ENCODE measurements at regions not wholly inside any gene's neighbourhood (a gene's known extent, or its start where the extent isn't known, plus 50 kb on each side); places are given as distances from the start of the nearest gene placed in this dataset.

DNA sequence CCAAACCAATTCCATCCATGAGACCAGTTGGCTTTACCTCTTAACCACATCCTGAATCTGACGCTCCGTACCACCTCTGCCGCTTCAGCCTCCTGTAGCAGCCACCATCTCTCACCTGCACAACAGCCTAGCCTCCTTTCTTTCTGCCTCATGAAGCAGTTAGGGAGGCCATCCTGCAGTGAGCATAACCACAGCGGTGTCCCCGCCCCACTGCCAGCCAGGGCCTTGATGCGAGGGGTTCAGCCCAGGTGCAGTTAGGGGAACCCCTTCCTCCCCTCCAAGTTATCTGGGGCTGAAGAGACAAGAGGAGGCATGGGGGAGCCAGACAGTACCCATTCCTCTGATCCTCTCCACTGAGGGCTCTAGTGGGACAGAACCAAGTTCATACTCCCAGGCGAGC is 167.0 kb downstream of the C5orf15 start:
- DNase-seq (ENCODE audit: low read depth in 2 of 2, low spot score in 1 of 2) = no peak

DNA sequence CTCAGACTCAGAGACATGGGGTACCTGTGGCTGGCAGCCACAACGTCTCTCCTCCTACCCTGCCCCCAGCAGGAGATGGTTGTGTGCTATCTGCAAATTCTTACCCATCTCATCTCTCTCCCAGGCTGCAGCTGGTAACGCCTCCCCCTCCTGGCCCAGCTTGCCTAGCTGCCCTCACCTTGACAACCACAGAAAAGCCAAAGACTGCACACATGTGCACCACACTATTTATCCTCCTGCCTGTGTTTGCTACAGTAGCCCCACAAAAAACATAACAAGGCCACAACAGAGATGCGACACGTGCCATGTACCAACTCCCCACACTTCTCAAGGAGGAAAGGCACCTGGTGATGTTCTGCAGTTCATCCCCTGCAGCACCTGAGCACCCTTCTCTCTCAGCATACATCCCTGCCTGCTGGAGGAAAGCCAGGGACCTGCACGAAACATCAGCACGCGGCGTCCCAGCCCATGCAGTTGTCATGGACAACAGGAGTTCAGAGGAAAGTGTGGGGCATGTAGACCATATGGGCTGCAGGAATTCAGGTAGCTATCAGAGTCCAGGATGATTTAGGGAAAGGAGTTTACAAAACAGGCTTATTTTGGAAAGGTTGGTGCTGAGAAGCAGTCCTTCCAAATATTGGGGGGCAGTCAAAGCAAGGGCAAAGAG is 168.7 kb downstream of the C5orf15 start:
- no peak for DNase-seq (ENCODE audit: low read depth in 2 of 2, low spot score in 1 of 2)

DNA sequence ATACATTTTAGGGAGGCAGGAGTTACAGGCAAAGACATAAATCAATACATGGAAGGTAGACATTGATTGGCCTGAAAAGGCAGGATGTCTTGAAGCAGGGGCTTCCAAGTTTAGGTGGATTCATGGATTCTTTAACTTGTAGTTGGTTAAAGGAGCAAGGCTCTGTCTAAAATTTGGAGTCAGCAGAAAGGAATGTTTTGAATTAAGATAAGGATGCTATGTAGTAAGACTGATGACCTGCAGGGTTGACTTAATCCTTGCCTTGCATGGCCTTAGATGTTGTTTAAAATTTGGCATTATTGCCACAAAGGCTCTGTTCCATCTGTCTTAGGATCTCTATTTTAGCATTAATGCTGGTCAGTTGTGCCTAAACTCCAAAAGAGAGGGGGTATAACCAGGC is 171.3 kb downstream of the C5orf15 start:
- DNase-seq (ENCODE audit: low read depth in 2 of 2, low spot score in 1 of 2) = no peak

DNA sequence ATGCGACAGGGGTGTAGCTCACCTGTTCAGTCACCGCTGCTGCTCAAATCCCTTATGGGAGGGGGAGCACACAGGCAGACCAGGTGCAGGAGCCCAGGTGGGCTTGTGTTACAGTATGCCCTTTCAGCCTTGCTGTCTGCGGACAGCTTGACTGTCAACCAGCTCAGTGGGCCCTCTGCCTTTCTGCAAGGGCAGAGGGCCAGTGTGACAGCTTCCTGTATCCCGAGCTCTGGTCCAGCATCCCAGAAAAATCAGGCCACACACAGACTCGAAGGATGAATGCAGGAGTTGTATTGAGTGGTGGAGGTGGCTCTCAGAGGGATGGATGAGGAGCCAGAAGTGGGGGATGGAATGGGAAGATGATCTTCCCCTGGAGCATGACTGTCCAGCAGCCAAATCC is 172.2 kb downstream of the C5orf15 start:
- no peak for DNase-seq (ENCODE audit: low read depth in 2 of 2, low spot score in 1 of 2)

DNA sequence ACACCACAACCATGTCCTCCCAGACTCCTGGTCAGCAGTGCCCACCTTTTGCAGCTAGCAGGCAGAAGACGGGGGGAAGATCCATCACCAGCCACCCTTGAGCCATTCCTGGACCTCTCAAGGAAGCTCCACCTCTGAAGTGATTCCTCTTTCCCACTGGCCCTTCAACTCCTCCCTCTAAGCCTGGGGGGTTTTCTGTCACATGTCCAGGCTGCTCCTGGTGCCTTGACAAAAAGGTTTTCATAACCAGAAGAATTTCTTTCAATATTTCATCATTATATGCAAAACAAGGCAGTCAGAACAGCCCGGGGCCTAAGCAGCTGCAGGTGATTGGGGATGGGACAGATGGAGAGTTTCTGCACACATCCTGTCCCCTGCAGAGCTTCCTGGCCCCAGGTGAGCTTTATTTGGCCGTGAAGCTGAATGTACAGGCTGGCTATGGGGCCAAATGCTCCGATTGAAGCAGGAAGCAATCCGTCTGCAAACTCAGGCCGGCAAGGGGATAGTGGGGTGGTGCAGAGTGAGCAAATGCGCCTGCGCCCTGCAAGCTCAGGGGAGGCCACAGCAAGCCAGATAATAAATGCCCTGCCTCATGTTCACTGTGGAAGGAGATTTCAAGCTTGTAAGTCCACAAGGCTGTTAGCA is 173.5 kb downstream of the C5orf15 start:
- no peak for DNase-seq (ENCODE audit: low read depth in 2 of 2, low spot score in 1 of 2)

DNA sequence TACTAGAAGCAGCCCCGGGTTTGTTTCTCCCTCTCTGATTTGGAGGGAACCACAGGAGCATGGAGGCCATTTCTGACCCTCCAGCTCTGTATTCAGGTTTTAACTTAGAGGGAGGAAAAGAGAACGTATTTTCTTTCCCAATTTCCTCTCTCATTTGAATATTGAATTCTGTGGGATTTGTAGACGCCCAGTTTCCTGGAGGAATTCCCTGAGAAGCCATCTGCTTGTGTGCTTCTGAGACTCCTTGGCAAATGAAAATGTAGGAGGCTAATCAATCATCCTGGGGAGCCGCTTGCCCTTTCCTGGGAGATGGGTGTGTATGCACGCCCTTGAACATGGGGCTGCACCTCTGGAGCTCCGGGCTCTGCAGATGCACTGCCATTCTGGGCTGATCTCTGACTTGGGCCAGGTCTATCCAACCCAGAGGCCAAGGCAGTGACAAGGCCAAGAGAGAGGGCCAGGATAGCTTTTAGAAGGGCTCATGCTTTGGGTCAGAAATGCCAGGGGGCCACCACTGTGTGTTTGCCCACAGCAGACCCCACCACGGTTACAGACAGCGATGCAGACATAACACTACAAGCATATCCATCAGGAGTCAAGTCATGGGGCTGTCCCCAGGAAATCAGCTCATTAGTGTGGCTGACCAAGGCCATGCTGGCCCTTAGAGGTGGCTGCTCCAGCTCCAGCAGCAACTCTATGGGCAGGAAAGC is 174.5 kb downstream of the C5orf15 start:
- DNase-seq (ENCODE audit: low read depth in 2 of 2, low spot score in 1 of 2) = no peak

DNA sequence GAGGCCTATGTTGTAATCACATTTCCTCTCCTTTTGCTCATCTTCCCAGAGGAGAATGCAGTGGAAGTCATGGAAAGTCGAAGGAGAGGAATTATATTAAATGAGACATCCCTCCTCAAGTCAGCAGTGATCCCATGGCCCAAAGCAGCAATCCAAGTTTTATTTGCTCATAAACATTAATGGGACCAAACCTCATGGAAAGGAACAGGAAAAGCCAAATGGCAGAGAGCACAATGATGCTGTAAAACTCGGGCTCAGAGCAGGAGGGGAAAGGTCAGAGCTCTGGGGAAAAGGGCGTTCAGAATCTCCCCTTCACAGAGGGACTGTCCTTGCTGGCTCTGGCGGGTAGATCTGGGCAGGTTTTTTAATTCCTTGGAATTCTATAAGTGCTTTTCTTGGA is 175.8 kb downstream of the C5orf15 start:
- DNase-seq (ENCODE audit: low read depth in 2 of 2, low spot score in 1 of 2) = no peak

DNA sequence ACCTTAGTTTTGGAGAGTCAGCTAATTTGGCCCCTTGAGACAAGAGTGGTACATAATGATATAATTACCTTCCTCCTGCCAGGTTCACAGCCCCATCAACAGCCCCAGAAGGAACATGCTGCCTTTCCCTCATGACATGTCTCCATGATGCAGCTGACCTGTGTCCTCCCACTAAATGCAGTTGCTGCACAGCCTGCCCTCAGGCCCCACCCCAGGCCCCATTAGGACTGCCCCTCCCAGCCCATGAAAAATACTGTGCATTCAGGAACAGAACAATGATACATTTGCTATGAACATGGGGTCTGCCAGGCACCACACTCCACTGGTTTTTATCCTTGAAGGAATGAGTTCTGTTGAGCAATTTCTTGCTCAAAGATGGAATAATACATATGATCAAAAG is 176.4 kb downstream of the C5orf15 start:
- no peak for DNase-seq (ENCODE audit: low read depth in 2 of 2, low spot score in 1 of 2)

DNA sequence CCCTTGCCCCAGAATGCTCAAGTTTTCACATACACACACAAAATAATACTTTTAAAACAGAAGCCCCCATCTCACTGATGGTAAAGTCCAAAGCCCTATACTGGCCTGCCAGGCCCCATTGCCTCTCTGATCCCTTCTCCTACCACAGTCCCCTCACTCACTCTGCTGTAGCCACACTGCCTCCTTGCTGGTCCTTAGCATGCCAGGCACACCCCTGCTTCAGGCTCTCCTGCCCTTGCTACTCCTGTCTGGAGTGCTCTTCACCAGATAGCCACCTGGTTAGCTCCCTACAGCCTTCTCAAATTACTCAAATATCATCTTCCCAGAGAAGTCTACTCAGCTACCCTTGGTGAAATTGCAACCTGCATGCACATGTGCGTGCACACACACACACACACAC is 177.5 kb downstream of the C5orf15 start:
- no peak for DNase-seq (ENCODE audit: low read depth in 2 of 2, low spot score in 1 of 2)

DNA sequence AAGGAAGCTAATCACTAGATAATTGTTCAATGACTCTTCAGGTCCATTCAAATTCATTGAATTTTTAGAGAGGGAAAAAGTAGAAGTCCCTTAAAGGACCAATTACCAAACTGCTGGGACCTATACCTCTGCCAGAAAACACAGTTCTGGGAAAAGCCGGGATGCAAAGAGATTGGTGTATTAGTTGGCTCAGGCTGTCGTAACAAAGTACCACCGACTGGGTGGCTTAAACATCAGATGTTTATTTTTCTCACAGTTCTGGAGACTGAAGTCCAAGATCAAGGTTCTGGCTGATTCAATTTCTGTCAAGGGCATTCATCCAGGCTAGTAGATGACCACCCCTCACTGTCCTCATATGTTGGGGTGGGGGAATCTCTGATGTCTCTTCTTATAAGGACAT is 177.1 kb upstream of the FSTL4 start:
- no peak for DNase-seq (ENCODE audit: low read depth in 2 of 2, low spot score in 1 of 2)

DNA sequence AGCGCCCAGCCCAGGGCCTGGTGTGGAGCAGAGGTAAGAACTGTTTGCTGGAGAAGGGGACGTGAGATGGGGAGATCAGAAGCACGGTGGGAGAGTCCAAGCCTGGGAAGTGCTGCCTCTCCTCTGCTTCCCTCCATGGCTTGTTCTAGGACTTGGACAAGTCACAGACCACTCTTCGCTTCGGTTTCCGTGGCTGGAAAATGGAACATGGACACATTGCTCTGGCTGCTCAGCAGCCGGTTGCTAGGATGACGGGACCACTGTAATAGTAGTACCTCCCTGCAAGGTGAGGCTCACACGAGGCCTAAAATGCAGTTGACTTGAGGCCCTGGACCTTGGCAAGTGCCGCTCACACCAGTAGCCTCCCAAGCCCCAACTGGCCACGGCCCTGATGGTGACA is 175.8 kb upstream of the FSTL4 start:
- DNase-seq (ENCODE audit: low read depth in 2 of 2, low spot score in 1 of 2) = no peak

DNA sequence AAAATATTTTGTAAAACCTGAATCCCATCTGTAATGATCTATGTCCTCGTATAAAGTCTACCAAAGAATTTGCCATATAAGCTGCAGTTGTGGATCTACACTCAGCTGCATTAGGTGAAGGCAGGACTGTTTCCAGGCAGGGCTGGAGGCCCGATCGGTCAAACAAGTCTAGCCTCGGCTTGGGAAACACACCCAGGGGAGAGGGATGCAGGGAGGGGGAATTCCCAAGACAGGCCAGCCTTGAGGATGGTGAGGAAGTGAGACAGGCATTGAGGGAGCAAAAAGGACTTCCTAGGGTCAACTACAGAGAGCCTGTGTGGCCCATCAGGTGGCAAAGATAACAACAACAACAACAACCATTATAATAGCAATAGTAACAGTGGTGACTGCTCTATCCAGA is 174.1 kb upstream of the FSTL4 start:
- DNase-seq (ENCODE audit: low read depth in 2 of 2, low spot score in 1 of 2) = no peak

DNA sequence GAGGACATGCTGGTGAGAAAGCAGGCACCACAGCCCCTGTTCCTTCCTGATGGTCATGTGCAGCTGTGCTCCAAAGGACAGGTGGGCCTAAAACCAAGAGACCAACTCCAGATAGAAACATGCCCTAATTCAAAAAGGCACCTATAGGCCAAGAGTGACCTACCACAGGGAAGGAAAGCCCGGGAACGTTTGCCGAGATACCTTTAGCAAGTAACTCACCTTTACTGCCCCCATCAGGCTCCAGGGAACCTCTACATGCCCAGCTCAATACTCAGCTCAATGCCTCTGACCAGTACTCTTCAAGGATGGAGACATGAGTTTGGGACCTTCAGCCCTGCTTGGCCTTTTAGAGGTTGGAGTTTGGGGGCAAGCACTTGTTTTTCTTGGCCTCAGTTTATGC is 172.8 kb upstream of the FSTL4 start:
- no peak for DNase-seq (ENCODE audit: low read depth in 2 of 2, low spot score in 1 of 2)

DNA sequence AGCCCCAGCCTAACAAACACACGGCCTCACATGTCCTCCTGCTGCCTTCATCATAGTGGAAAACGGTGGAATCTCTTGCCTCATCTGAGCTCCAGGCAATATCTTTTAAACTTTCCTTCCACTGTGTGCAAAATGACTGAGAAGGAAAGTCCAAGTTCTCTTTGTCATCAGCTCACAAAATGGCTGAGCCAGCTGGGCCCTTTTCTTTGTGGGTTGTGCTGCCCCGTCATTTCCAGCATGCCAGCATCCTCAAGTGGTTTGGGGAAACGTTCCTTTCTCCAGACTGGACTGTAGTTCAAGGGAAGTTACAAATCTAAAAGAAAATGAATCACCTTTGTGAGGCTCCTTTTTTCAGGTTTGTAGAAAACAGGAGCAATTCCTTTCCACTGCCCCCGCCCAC is 171.1 kb upstream of the FSTL4 start:
- DNase-seq (ENCODE audit: low read depth in 2 of 2, low spot score in 1 of 2) = no peak

DNA sequence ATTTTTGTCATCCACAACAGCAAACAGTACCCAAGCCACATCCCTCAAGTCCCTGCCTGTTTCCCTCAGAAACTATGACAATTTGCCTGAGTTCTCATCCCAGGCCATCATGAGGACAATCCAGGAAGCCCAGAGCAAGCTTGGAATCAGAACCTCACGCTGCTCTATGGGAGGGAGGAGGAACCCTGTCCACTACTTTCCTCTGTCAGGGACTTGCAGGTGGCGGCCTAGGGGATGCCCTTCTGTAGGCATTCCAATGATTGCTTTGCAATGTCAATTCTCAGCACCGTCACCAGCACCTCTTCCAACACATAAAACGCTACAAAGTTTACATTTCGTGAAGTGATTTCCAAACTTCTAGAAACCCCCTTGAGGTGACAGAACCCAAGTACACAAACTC is 170.4 kb upstream of the FSTL4 start:
- DNase-seq (ENCODE audit: low read depth in 2 of 2, low spot score in 1 of 2) = no peak

DNA sequence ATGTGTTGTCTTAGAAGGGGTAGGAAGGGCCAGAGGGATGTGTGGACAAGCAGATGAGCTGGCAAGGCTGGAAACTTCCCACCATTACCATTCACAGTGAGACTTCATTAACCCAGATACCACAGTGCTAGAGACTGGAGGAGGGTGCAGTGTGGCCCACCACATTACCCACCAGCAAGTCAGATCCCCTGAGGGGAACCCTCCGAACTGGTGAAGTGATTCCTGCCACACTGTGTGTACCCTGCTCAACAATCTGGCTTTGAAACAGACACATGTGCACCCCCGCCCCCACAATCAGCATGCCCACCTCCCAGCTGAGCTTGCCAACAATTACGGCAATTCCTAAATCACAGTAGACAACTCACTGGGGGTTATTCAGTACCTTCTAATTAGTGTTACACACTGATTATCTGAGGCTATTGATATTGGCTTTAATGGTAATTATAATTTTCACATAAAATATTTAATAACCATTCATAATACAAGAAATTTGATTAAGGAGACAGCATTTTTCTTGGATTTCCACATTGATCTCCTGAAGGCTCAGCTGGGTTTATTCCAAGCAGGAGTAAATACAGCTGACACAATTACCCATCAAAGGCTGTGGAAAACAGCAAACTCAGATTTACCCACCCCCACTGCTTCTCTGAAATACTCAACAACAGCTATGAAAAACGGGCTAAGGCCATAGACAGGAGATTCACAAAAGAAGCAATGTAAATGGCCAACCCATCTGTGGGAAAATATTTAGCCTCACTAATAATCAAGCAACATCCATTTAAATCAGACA is 169.3 kb upstream of the FSTL4 start:
- no peak for DNase-seq (ENCODE audit: low read depth in 2 of 2, low spot score in 1 of 2)

DNA sequence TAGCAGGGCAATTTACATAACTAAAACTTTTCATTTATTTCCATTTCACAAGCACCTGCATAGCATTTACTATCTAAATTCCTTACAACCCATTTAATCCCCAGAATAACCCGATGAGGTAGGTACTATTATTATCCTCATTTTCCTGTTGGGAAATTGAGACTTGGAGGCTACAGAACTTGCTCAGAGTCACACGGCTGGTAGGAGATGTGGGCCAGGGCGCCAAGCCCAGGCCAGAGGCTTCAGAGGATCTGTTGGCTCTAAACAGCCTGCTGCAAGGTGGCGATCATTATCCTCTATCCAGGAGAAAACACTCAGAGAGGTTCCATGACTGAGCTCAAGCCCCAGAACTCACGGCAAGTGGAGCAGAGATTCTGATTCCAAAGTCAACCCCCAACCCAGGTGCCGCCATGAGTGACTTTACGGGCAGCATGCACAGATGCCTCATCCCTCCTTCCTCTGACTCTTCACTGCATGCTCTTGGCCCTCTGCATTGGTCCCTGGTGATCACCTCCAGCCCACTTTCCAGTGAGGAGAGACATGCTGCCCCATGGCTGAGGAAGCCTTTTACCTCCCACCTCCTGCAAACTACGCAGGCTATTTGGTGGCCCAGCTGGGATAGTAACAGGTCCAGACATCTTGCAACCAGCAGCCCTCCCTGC is 168.4 kb upstream of the FSTL4 start:
- DNase-seq (ENCODE audit: low read depth in 2 of 2, low spot score in 1 of 2) = no peak

DNA sequence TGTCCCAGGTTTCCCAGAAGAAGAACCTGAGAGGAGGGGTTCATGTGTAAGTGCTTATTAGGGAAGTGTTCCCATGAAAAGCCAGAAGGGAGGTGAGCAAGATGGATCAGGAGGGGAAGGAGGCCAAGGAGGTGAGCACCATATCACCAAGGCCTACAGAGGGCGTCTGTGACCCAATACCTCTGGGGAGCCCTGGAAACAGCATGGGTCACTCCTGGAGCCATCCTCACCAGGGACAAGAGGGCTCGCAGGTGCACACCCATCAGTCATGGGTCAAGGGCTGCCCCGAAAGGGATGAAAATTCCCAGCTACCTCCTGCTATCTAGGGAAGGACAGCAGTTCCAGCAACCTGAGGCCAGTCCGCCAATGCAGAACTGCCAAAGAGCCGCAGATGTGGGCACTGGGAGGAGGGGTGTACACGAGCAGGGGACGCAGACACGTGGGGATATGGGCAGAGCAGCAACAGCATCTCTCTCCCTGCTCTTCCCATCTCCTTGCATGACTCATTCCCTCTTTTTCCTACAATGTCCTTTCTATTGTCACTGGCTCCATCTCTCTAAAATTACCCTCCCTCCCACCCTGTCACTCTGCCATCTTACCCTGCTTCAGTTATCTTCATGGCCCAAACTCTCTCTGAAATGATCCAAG is 167.6 kb upstream of the FSTL4 start:
- DNase-seq (ENCODE audit: low read depth in 2 of 2, low spot score in 1 of 2) = no peak

DNA sequence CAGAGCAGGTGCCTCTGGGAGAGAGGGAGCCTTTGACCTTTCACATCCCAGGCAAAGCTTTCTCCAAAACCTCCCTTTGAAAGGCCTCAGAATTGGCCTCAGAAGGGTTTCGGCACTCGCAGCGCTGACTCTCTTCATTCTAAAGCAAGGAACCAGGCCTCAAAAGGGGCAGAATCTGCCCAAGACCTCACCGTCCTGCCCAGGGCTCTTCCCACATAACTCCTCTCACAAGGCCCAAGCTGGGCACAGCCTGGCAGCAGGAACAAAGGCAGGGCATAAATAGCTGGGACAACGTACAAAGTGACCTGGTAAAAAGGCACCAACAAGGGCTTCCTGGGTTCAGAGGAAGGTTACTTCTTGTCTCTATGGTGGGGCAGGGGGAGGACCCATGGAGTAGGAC is 166.3 kb upstream of the FSTL4 start:
- no peak for DNase-seq (ENCODE audit: low read depth in 2 of 2, low spot score in 1 of 2)

DNA sequence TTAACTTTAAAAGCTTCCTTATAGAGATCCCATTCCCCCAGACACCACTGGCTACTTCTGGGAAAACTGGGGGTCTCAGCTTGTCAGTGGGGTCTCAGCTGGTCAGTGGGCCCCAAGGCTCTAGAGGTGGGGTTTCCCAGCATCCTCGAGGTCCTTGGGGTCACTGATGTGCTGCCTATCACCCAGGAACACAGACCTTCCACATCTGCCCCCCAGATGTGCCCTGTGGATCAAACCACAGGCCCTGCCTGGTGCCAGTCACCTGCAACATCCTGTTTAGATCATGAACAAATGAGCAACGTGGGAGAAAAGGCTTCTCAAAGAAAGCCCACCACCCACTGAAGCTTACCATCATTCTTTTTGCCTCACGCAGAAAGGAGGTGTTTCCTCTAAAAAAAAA is 165.6 kb upstream of the FSTL4 start:
- DNase-seq (ENCODE audit: low read depth in 2 of 2, low spot score in 1 of 2) = no peak
